C4-2B (cell line): ENCODE measurements at regions not wholly inside any gene's neighbourhood (a gene's known extent, or its start where the extent isn't known, plus 50 kb on each side); places are given as distances from the start of the nearest gene placed in this dataset.

Experiments used
- H3K27ac ChIP-seq: fragments of 450-650 bp; 2 replicates; pipeline ENCODE4 v1.5.1; 2017
- CTCF ChIP-seq: fragments of 450-650 bp; conservative IDR thresholded peaks from 2 replicates; pipeline ENCODE4 v1.5.1; 2017; ENCODE audit warnings: mild to moderate bottlenecking
- ZFX ChIP-seq: fragments of 450-650 bp; IDR thresholded peaks from 2 replicates; pipeline ENCODE4 v1.6.1; 2017

DNA sequence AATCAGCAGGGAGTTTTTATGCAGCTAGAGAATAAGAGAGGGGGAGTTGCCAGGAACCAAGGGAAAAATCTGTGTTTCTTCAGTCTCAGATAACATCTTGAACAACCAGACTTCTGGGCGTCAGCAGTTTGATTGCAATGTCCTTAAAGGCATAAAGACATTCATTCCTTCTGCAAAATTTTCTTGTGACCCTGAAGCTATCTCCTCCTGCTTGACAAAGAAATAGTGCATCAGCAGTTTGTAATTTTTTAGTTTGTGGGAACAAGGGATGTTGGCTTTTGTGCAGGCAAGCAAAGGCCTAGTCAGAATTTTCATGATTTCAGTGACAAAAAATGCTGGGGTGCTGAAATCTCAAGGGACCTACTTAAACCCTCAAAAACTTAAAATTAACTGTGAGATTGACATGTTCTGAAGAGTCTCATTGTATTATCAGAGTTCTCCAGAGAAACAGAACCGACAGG lies 125.8 kb upstream of the UNC5C start:
- no peak for TF ChIP-seq ZFX
- no peak for TF ChIP-seq CTCF
- H3K27ac ChIP-seq: no peak overlapping the region

DNA sequence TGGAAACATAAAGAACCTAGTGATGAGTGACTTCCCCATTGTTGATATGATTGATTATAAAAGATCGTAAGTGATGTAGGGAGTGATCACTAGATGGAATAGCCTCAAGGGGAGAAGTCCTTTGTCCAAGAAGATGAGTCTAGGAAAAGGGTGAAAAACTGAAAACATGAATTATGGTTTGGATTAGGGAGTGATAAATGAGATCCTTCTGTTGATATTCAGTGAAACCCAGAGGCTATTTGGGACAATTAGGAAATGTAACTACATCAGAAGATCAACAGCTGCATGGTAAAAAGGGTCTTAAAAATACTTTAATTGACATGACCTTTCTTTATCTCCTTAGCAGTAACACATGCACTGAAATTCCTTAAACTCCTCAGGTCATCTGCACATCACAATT lies 124.0 kb upstream of the UNC5C start:
- TF ChIP-seq CTCF: no peak
- no peak overlapping the region for H3K27ac ChIP-seq

DNA sequence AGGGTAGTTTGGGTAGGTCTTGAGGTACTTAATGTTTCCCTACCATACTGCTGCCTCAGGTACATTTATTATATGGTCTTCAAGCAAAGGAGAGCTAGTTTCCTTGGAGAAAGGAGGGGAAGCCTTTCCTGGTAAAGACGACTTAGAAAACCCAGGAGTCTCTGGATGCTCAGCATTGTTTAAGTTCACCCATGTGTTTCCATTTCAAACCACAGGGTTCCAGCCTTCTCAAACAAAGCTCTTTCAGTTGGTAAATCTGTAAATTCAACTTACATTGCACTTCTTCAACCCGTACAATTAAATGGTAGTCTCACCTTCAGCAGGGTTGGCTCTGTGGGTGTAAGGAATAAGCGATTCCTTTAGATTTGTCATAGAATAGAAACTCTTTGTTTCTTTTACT lies 111.9 kb upstream of the UNC5C start:
- TF ChIP-seq CTCF (no peak), ZFX (no peak)
- no peak overlapping the region for H3K27ac ChIP-seq

DNA sequence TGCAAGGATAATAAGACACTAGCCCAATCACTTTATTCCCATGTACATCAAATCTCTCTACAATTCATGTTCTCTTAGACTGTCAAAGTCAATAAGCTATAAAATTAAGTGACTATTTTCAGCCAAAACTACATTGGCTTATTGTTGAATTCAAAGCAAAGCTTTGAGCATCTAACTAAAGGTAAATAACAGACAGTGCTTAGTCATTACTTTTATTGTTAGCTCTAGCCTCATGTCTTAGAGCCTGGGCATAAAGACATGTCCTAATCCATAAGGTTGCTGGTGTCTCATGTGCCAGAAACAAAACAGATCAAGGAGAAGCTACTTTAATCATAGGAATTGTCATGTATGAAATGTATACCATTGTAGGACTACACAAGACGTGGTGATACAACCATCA lies 103.1 kb upstream of the UNC5C start:
- no peak overlapping the region for H3K27ac ChIP-seq
- TF ChIP-seq ZFX: no peak
- TF ChIP-seq CTCF: no peak

DNA sequence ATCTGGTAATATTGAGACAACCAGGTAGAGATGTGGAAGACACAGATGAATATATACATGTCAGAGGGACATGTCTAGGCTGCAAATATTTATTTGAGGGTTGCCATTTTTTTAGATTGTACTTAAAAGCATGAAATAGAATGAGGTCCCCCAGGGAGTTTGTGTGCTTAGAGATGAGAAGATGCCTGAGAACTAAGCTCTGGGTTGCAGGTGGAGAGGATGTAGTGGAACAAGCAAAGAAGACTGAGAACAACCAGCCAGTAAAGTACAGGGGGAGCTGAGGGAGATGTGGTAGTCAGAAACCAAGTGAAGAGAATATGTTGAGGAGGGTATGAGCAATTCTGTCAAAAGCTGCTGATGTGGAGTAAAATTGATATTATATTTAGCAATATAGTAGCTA lies 95.6 kb upstream of the UNC5C start:
- TF ChIP-seq CTCF (no peak), ZFX (no peak)
- H3K27ac ChIP-seq: no peak overlapping the region

GRCh38 chr4:95643627-95644026 lies 94.9 kb upstream of the UNC5C start:
- no peak for TF ChIP-seq ZFX
- no peak for TF ChIP-seq CTCF
- no peak overlapping the region for H3K27ac ChIP-seq

- H3K27ac ChIP-seq: no peak overlapping the region
- TF ChIP-seq ZFX: no peak
- TF ChIP-seq CTCF: no peak
Measured at GRCh38 chr4:95641571-95641970, 92.8 kb upstream of the UNC5C start.
